ENCODE measurements at regions not wholly inside any gene's neighbourhood (a gene's known extent, or its start where the extent isn't known, plus 50 kb on each side); places are given as distances from the start of the nearest gene placed in this dataset.

GRCh38 chr16:77500286-77500598 is 65.4 kb upstream of the ADAMTS18 start:
- TF ChIP-seq TAF1 (IDR thresholded peaks at IDR 0.05; ENCODE audit: low read depth) (no peak), EP300 (IDR thresholded peaks at IDR 0.05; ENCODE audit: borderline replicate concordance) (no peak)

Measured in Ishikawa (cell line).